Cardiac fibroblast (primary cell): ENCODE measurements at regions not wholly inside any gene's neighbourhood (a gene's known extent, or its start where the extent isn't known, plus 50 kb on each side); places are given as distances from the start of the nearest gene placed in this dataset.
A peak's percentile ranks its signal among the peaks of the same experiment; 100 is the strongest.
"Not testable (repeated sequence)": the region's sequence is repeated elsewhere in the genome, so short reads cannot be mapped to it uniquely, and the experiment has no call there.

Source experiments
- DNase-seq, 2 donors: peaks; one replicate each; pipeline versions ENCODE4 v3.0.0 to v3.0.0-alpha.2; 2010; ENCODE audit warnings: low read depth in 2 of 2
- H3K4me3 ChIP-seq, 2 donors: replicated peaks in 1 of 2; 1 replicate in 1 of 2; 2 replicates in 1 of 2; pipeline ENCODE4 v1.5.1; 2011; ENCODE audit warnings: low read depth in 2 of 2, low read length in 2 of 2, mild to moderate bottlenecking in 2 of 2, moderate library complexity in 1 of 2
- TF ChIP-seq, protein P1 (sequence below): IDR thresholded peaks from one replicate; pipeline ENCODE4 v1.5.1; 2011; ENCODE audit warnings: low read depth, mild to moderate bottlenecking, low read length, inconsistent platforms

DNA sequence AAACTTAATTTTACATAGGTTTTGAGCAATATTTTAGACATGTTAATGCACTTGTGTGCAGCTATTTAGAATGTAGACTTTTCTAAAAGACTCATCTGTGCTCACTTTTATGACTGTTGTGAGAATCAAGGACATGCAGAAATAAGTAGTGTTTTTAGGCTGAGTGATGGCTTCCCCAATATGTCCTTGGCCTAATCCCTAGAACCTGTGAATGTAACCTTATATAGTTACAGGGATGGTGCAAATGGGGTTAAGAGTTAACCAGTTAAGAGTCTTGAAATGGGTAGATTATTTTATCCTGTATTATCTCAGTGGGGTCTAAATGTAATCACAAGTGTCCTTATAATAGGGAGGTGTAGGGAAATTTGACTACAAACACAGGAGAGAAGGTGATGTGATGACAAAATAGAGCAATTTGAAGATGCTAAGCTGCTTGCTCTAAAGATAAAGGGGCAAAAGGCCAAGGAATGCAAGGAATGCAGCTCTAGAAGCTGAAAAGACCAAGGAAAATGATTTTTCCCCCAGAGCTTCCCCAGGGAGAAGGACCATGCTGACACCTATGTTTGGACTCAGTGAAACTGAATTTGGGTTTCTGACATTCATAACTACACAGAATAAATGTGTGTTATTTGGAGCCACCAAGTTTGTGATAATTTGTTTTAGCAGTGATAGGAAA, 298.0 kb upstream of the PAPPA start:
- peak in 1 of 2 donors; percentile 10 for DNase-seq
- TF ChIP-seq, protein P1, sequence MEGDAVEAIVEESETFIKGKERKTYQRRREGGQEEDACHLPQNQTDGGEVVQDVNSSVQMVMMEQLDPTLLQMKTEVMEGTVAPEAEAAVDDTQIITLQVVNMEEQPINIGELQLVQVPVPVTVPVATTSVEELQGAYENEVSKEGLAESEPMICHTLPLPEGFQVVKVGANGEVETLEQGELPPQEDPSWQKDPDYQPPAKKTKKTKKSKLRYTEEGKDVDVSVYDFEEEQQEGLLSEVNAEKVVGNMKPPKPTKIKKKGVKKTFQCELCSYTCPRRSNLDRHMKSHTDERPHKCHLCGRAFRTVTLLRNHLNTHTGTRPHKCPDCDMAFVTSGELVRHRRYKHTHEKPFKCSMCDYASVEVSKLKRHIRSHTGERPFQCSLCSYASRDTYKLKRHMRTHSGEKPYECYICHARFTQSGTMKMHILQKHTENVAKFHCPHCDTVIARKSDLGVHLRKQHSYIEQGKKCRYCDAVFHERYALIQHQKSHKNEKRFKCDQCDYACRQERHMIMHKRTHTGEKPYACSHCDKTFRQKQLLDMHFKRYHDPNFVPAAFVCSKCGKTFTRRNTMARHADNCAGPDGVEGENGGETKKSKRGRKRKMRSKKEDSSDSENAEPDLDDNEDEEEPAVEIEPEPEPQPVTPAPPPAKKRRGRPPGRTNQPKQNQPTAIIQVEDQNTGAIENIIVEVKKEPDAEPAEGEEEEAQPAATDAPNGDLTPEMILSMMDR = no peak
- no peak overlapping the region for H3K4me3 ChIP-seq

DNA sequence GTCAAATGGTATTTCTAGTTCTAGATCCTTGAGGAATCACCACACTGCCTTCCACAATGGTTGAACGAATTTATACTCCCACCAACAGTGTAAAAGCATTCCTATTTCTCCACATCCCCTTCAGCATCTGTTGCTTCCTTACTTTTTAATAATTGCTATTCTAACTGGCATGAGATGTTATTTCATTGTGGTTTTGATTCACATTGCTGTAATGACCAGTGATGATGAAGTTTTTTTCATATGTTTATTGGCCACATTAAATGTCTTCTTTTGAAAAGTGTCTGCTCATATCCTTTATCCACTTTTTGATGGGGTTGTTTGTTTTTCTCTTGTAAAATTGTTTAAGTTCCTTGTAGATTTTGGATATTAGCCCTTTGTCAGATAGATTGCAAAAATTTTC, 295.2 kb upstream of the PAPPA start:
- not testable (repeated sequence) for DNase-seq, H3K4me3 ChIP-seq

GRCh38 chr9:115862021-115862420, 291.6 kb upstream of the PAPPA start:
- DNase-seq = no peak
- no peak overlapping the region for H3K4me3 ChIP-seq
- TF ChIP-seq, protein P1 = no peak

- DNase-seq = no peak
- no peak overlapping the region for H3K4me3 ChIP-seq
- TF ChIP-seq, protein P1 = no peak
Measured at GRCh38 chr9:115864581-115864980, 289.0 kb upstream of the PAPPA start.

DNA sequence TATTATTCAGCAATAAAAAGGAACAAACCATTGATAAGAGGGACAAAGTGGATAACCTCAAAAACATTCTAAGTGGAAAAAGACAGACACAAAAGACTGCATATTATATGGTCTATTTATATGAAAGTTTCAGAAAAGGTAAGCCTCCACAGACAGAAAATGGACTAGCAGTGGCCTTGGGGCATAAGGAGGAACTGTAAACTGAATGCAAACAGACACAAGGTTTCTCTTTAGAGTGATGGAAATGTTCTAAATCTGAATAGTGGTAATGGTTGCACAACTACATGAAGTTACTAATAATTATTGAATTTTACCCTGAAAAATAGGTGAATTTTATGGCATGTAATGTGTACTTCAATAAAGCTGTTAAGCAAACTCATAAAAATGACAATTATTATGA, 286.3 kb upstream of the PAPPA start:
- TF ChIP-seq, protein P1 = no peak
- no peak for DNase-seq
- H3K4me3 ChIP-seq = no peak overlapping the region

DNA sequence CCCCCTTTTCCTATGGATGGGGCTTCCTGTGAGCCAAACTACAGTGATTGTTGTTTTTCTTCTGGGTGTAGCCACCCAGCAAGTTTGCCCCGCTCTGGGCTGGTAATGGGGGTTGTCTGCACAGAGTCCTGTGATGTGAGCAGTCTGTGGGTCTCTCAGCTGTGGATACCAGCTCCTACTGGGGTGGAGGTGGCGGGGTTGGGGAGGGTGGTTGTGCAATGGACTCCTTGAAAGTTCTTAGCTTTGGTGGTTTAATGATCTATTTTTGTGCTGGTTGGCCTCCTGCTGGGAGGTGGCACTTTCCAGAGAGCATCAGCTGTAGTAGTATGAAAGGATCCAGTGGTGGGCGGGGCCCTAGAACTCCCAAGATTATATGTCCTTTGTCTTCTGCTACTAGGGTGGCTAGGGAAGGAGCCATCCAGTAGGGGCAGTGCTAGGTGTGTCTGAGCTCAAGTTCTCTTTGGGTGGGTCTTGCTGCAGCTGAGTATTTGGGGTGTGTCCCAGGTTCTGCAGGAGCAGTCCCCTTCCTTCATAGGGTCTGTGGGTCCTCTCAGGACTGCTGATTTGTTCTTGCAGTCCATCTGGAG, 275.6 kb upstream of the PAPPA start:
- TF ChIP-seq, protein P1 = no peak
- peak; percentile 6 to 11 for DNase-seq
- no peak overlapping the region for H3K4me3 ChIP-seq

GRCh38 chr9:115879451-115879850, 274.1 kb upstream of the PAPPA start:
- no peak for DNase-seq
- no peak overlapping the region for H3K4me3 ChIP-seq
- TF ChIP-seq, protein P1 = no peak
